ENCODE measurements at regions not wholly inside any gene's neighbourhood (a gene's known extent, or its start where the extent isn't known, plus 50 kb on each side); places are given as distances from the start of the nearest gene placed in this dataset.

- TF ChIP-seq CTCF (conservative IDR thresholded peaks at IDR 0.05) (no peak), ZFX (IDR thresholded peaks at IDR 0.05) (no peak)
Measured at GRCh38 chr9:80596579-80596978, 1024.8 kb downstream of the TLE4 start.

Measured in C4-2B (cell line).